Esophagus squamous epithelium (tissue), 5 donors: ENCODE measurements at regions not wholly inside any gene's neighbourhood (a gene's known extent, or its start where the extent isn't known, plus 50 kb on each side); places are given as distances from the start of the nearest gene placed in this dataset.

Source experiments
- DNase-seq: peaks from one replicate; lab custom pipeline; 2025; lab: John Stamatoyannopoulos, UW
- H3K27ac ChIP-seq, 4 donors: fragments of 200-600 bp; sonication (generic); one replicate each; pipeline ENCODE4 v1.5.1; 2016 to 2019; ENCODE audit warnings: mild to moderate bottlenecking in 1 of 4
- H3K27me3 ChIP-seq, 4 donors: fragments of 200-600 bp; sonication (generic); 1 replicate in 3 of 4; 2 replicates in 1 of 4; pipeline versions ENCODE4 v1.5.1 to v1.6.0; 2017 to 2021; ENCODE audit warnings: antibody characterized with exemption in 1 of 4
- H3K36me3 ChIP-seq, 3 donors: fragments of 200-600 bp; sonication (generic); one replicate each; pipeline ENCODE4 v1.5.1; 2016 to 2019
- H3K4me1 ChIP-seq, 3 donors: fragments of 200-600 bp; sonication (generic); one replicate each; pipeline ENCODE4 v1.5.1; 2017 to 2019
- H3K4me3 ChIP-seq, 4 donors: fragments of 200-600 bp; sonication (generic); 1 replicate in 3 of 4; 2 replicates in 1 of 4; pipeline ENCODE4 v1.5.1; 2016 to 2019; ENCODE audit warnings: mild to moderate bottlenecking in 2 of 4, moderate library complexity in 1 of 4
- H3K9me3 ChIP-seq, 3 donors: fragments of 200-600 bp; sonication (generic); one replicate each; pipeline ENCODE4 v1.5.1; 2016 to 2019
- POLR2A ChIP-seq, 4 donors: fragments of 450-650 bp; IDR thresholded peaks; one replicate each; pipeline ENCODE4 v1.6.1; 2017; ENCODE audit warnings: antibody characterized with exemption in 4 of 4, mild to moderate bottlenecking in 4 of 4, moderate library complexity in 3 of 4
- WGBS, 2 donors: methylation state at CpG; one replicate each; pipeline ENCODE4 v1.1.5; 2018; 5-methylcytosine and 5-hydroxymethylcytosine counted together
- intact Hi-C: fragments of 100-400 bp; cut with DNase I; formaldehyde crosslinking; loops from one replicate; pipeline ENCODE4 v1.15.0; 2022
- TF ChIP-seq, protein P1 (sequence below), 6 experiments: fragments of 450-650 bp in 4 of 6; fragments of 200-600 bp in 2 of 6; sonication (generic) in 2 of 6; IDR thresholded peaks; one replicate each; pipeline ENCODE4 v1.5.1; 2016 to 2019; ENCODE audit warnings: antibody characterized with exemption in 6 of 6, mild to moderate bottlenecking in 4 of 6, moderate library complexity in 4 of 6
- donor health status: DM: yes; HTN: yes; CAD: no.

DNA sequence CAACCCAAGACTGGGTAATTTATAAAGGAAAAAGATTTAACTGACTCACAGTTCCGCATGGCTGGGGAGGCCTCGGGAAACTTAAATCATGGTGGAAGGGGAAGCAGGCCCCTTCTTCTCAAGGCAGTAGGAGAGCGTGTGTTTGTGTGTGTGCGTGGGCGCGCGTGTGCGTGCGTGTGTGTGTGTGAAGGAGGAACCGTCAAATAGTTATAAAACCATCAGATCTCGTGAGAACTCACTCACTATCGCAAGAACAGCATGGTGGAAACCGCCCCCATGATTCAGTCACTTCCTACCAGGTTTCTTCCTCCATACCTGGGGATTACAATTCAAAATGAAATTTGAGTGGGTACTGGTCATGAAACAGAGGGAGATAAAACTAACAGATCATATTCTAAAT is 220.1 kb upstream of the EYS start:
- no peaks in the 10 kb centered on the region for H3K36me3 ChIP-seq
- H3K4me3 ChIP-seq: no peak overlapping the region
- peaks cover 0 to 14% (median 6%) of the 10 kb centered on the region in 3 donors for H3K9me3 ChIP-seq
- 89% methylated on average over 13 of the region's 13 CpGs for WGBS, 2 donors
- DNase-seq: no peak
- intact Hi-C loops: no loop called here
- no peak for TF ChIP-seq POLR2A (IDR thresholded peaks at IDR 0.05)
- TF ChIP-seq, protein P1, sequence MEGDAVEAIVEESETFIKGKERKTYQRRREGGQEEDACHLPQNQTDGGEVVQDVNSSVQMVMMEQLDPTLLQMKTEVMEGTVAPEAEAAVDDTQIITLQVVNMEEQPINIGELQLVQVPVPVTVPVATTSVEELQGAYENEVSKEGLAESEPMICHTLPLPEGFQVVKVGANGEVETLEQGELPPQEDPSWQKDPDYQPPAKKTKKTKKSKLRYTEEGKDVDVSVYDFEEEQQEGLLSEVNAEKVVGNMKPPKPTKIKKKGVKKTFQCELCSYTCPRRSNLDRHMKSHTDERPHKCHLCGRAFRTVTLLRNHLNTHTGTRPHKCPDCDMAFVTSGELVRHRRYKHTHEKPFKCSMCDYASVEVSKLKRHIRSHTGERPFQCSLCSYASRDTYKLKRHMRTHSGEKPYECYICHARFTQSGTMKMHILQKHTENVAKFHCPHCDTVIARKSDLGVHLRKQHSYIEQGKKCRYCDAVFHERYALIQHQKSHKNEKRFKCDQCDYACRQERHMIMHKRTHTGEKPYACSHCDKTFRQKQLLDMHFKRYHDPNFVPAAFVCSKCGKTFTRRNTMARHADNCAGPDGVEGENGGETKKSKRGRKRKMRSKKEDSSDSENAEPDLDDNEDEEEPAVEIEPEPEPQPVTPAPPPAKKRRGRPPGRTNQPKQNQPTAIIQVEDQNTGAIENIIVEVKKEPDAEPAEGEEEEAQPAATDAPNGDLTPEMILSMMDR (IDR thresholded peaks at IDR 0.05): no peak
- H3K27ac ChIP-seq: no peak overlapping the region
- no peaks in the 10 kb centered on the region for H3K27me3 ChIP-seq
- H3K4me1 ChIP-seq: no peaks in the 10 kb centered on the region

DNA sequence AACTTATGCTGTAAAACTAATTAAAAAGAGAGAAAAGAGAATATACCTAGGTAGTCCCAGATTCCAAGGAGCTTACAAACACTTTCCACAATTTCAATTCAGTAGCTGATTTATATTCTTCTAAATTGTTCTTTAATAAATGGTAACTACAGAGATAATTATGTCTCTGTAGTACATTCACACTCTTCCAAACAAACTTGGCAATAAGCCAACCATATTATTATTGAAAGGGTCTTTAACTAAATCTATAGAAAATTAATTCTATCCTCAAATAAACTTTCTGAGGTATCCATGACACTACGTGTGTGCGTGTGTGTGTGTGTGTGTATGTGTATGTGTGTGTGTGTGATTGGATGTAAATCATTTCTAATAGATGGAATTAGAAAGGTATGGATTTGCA is 217.4 kb upstream of the EYS start:
- Histone ChIP-seq H3K36me3 (no peaks in the 10 kb centered on the region), H3K27me3 (no peaks in the 10 kb centered on the region), H3K4me3 (no peak overlapping the region), H3K27ac (no peak overlapping the region), H3K9me3 (no peaks in the 10 kb centered on the region), H3K4me1 (no peaks in the 10 kb centered on the region)
- intact Hi-C loops: no loop called here
- no peak for DNase-seq
- TF ChIP-seq, protein P1 (IDR thresholded peaks at IDR 0.05): no peak
- TF ChIP-seq POLR2A (IDR thresholded peaks at IDR 0.05): no peak
- WGBS, 2 donors: 57 to 90% methylated on average over 2 of the region's 2 CpGs

GRCh38 chr6:65922049-65922448 is 215.0 kb upstream of the EYS start:
- TF ChIP-seq, protein P1 (IDR thresholded peaks at IDR 0.05): no peak
- TF ChIP-seq POLR2A (IDR thresholded peaks at IDR 0.05): no peak
- Histone ChIP-seq H3K27ac (no peak overlapping the region), H3K27me3 (no peaks in the 10 kb centered on the region), H3K4me1 (no peaks in the 10 kb centered on the region), H3K9me3 (no peaks in the 10 kb centered on the region), H3K4me3 (no peak overlapping the region), H3K36me3 (no peaks in the 10 kb centered on the region)
- no peak for DNase-seq
- intact Hi-C loops: no loop called here

DNA sequence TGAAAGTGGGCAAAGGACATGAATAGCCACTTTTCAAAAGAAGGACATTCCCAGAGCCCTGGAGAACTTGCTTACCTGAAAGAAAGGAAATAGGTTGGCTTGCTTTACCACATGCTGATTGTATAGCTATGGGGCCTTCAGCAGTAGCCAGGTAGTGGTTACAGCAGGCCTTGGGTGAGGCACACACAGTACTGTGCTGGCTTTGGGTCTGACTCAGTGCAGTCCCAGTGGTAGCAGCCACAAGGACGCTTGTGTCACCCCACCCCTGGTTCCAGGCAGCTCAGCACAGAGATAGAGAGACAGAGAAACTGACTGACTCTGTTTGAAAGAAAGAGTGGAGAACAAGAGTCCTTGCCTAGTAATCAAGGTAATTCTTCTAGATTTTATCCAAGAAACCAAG is 201.0 kb upstream of the EYS start:
- Histone ChIP-seq H3K4me1 (no peaks in the 10 kb centered on the region), H3K27ac (no peak overlapping the region), H3K36me3 (no peaks in the 10 kb centered on the region), H3K4me3 (no peak overlapping the region), H3K27me3 (no peaks in the 10 kb centered on the region), H3K9me3 (no peaks in the 10 kb centered on the region)
- no peak for DNase-seq
- TF ChIP-seq, protein P1 (IDR thresholded peaks at IDR 0.05): no peak
- no peak for TF ChIP-seq POLR2A (IDR thresholded peaks at IDR 0.05)
- intact Hi-C loops: no loop called here
- 38 to 50% methylated on average over 1 of the region's 1 CpG for WGBS, 2 donors

DNA sequence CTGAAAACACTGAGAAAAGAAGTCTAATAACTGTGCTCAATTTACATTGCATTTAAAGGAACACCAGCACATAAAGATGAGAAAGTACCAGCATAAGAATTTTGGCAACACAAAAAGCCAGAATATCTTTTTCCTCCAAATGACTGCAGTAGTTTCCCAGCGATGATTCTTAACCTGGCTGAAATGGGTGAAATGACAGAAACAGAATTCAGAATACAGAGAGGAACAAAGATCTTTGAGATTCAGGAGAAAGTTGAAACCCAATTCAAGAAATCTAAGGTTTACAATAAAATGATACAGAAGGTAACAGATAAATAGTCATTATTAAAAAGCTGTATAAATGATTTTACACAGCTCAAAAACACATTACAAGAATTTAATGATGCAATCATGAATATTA is 197.0 kb upstream of the EYS start:
- intact Hi-C loops: no loop called here
- whole genome bisulfite sequencing, 2 donors: 71 to 87% methylated on average over 1 of the region's 1 CpG
- no peak overlapping the region for H3K27ac ChIP-seq

More for the DNA sequence above, 197.0 kb upstream of the EYS start:
- DNase-seq: no peak
- Histone ChIP-seq H3K36me3 (no peaks in the 10 kb centered on the region), H3K4me3 (no peak overlapping the region), H3K9me3 (no peaks in the 10 kb centered on the region), H3K27me3 (no peaks in the 10 kb centered on the region), H3K4me1 (no peaks in the 10 kb centered on the region)
- no peak for TF ChIP-seq POLR2A (IDR thresholded peaks at IDR 0.05)
- TF ChIP-seq, protein P1 (IDR thresholded peaks at IDR 0.05): no peak
